Activated CD4-positive, alpha-beta T cell treated with anti-CD3 and anti-CD28 coated beads, Interleukin-2, amount 10 ng/mL, durations not matched to agents 7 days and 5 days (primary cell): ENCODE measurements at regions not wholly inside any gene's neighbourhood (a gene's known extent, or its start where the extent isn't known, plus 50 kb on each side); places are given as distances from the start of the nearest gene placed in this dataset.

Experiments
- CTCF ChIA-PET: fragments of 350-600 bp; sonication (Branson Sonifier 250); formaldehyde crosslinking; loops from one replicate; lab custom pipeline; 2021; ENCODE audit warnings: antibody characterized with exemption; lab: Charles Lee
- POLR2A ChIA-PET: fragments of 350-600 bp; sonication (Branson Sonifier 250); formaldehyde crosslinking; loops from one replicate; lab custom pipeline; 2021; ENCODE audit warnings: antibody characterized with exemption; lab: Charles Lee
- DNase-seq: peaks from one replicate; pipeline ENCODE4 v3.0.0-alpha.2; 2020
- H3K27ac Mint-ChIP-seq: one replicate; pipeline ENCODE4 v1.8.0; 2021; ENCODE audit warnings: mild to moderate bottlenecking, moderate library complexity, mixed read lengths
- H3K27me3 Mint-ChIP-seq: one replicate; pipeline ENCODE4 v1.8.0; 2021; ENCODE audit warnings: mixed read lengths
- H3K36me3 Mint-ChIP-seq: one replicate; pipeline ENCODE4 v1.8.0; 2021; ENCODE audit warnings: low read depth, mixed read lengths
- H3K4me1 Mint-ChIP-seq: one replicate; pipeline ENCODE4 v1.8.0; 2021; ENCODE audit warnings: mixed read lengths
- H3K4me3 Mint-ChIP-seq: one replicate; pipeline ENCODE4 v1.8.0; 2021; ENCODE audit warnings: mild to moderate bottlenecking, moderate library complexity, mixed read lengths
- H3K9me3 Mint-ChIP-seq: one replicate; pipeline ENCODE4 v1.8.0; 2021; ENCODE audit warnings: mixed read lengths

DNA sequence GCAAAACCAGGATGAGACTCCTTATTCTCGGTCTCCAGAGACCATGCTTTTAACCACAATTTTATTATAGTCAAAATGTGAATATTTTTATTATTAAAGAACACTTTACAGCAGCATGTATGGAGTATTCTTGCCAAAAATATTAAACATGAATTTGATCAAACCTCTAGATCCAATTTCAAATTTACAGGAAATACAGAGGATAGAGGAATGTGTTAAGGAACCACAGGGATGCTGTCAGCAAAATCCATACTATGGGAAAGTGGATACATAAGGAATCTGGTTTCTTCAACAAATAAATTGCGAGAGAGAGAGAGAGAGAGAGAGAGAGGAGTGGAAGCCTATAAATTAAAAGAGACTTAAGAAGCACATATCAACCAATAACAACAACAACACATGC lies 348.2 kb upstream of the NUDT12 start:
- no peak overlapping the region for H3K27ac Mint-ChIP-seq
- H3K27me3 Mint-ChIP-seq: no peaks in the 10 kb centered on the region
- DNase-seq: no peak
- H3K4me1 Mint-ChIP-seq: no peaks in the 10 kb centered on the region
- H3K4me3 Mint-ChIP-seq: no peak overlapping the region
- CTCF ChIA-PET: no interaction called here
- no peaks in the 10 kb centered on the region for H3K36me3 Mint-ChIP-seq
- POLR2A ChIA-PET: no interaction called here
- no peaks in the 10 kb centered on the region for H3K9me3 Mint-ChIP-seq

- DNase-seq: no peak
- no peaks in the 10 kb centered on the region for H3K27me3 Mint-ChIP-seq
- CTCF ChIA-PET: no interaction called here
- no peaks in the 10 kb centered on the region for H3K36me3 Mint-ChIP-seq
- POLR2A ChIA-PET: no interaction called here
- H3K9me3 Mint-ChIP-seq: no peaks in the 10 kb centered on the region
- H3K4me3 Mint-ChIP-seq: no peak overlapping the region
- no peaks in the 10 kb centered on the region for H3K4me1 Mint-ChIP-seq
- H3K27ac Mint-ChIP-seq: no peak overlapping the region
Measured at GRCh38 chr5:103910011-103910410, 347.4 kb upstream of the NUDT12 start.

DNA sequence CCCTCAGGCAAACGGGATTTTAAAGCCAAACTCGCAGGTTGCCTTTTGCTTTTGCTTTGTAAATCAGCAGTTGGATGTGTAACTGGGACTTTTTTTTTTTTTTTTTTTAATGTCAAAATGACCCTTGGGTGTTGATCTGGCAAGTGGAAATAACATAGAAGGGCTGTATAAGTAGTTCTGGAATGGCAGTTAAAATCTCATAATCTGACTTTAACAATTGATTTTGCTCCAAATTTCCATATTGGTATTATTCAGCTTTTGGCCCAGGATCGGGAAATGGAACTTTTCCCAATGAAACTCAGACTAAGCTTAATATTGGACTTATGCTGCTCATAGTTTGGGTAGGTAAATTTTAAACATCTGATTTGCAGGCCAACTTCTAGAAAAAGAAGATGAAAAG lies 346.8 kb upstream of the NUDT12 start:
- H3K27ac Mint-ChIP-seq: no peak overlapping the region
- H3K9me3 Mint-ChIP-seq: no peaks in the 10 kb centered on the region
- H3K4me3 Mint-ChIP-seq: no peak overlapping the region
- ChIA-PET POLR2A (no interaction called here), CTCF (no interaction called here)
- no peaks in the 10 kb centered on the region for H3K4me1 Mint-ChIP-seq
- no peaks in the 10 kb centered on the region for H3K36me3 Mint-ChIP-seq
- DNase-seq: no peak
- H3K27me3 Mint-ChIP-seq: no peaks in the 10 kb centered on the region

- DNase-seq: no peak
- H3K4me1 Mint-ChIP-seq: no peaks in the 10 kb centered on the region
- no peak overlapping the region for H3K4me3 Mint-ChIP-seq
- POLR2A ChIA-PET: no interaction called here
- H3K27me3 Mint-ChIP-seq: no peaks in the 10 kb centered on the region
- CTCF ChIA-PET: no interaction called here
- H3K36me3 Mint-ChIP-seq: no peaks in the 10 kb centered on the region
- no peaks in the 10 kb centered on the region for H3K9me3 Mint-ChIP-seq
- H3K27ac Mint-ChIP-seq: no peak overlapping the region
Measured at GRCh38 chr5:103908336-103909080, 345.9 kb upstream of the NUDT12 start.

DNA sequence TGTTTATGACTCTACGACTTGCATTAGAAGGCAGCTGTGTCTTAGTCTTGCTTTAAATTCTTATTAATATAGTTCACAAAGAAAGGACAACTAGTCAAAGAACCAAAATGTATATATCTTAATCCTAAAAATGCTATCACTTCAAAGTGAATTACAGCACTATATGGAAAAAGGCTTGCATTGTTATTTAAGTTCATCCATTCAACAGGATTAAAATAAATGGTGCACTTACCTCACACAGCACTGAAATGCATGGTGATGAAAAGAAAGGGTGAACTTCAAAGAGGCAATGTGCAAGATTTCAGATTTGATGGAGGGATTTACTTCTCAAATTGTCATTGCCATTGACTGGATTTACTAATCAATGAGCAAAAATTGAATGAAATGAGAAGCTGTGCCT lies 344.4 kb upstream of the NUDT12 start:
- H3K36me3 Mint-ChIP-seq: no peaks in the 10 kb centered on the region

GRCh38 chr5:103904651-103905050 lies 342.1 kb upstream of the NUDT12 start:
- POLR2A ChIA-PET: no interaction called here
- no peak overlapping the region for H3K27ac Mint-ChIP-seq

More for the DNA sequence above, 344.4 kb upstream of the NUDT12 start:
- no peaks in the 10 kb centered on the region for H3K4me1 Mint-ChIP-seq
- ChIA-PET CTCF (no interaction called here), POLR2A (no interaction called here)
- no peak overlapping the region for H3K27ac Mint-ChIP-seq
- no peaks in the 10 kb centered on the region for H3K27me3 Mint-ChIP-seq
- no peak for DNase-seq
- H3K4me3 Mint-ChIP-seq: no peak overlapping the region
- H3K9me3 Mint-ChIP-seq: peaks cover 2% of the 10 kb centered on the region

DNA sequence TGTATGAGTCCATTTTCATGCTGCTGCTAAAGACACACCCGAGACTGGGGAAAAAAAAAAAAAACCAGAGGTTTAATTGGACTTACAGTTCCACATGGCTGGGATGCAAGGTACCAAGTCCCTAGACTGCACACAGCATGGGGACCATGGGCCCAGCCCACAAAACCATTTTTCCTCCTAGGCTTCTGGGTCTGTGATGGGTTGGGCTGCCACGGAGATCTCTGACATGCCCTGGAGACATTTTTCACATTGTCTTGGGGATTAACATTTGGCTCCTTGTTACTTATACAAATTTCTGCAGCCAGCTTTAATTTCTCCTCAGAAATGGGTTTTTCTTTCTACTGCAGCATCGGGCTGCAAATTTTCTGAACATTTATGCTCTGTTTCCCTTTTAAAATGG lies 340.3 kb upstream of the NUDT12 start:
- ChIA-PET POLR2A (no interaction called here), CTCF (no interaction called here)
- no peak overlapping the region for H3K27ac Mint-ChIP-seq
- DNase-seq: no peak
- peaks cover 9% of the 10 kb centered on the region for H3K9me3 Mint-ChIP-seq
- H3K27me3 Mint-ChIP-seq: no peaks in the 10 kb centered on the region
- no peaks in the 10 kb centered on the region for H3K36me3 Mint-ChIP-seq
- H3K4me3 Mint-ChIP-seq: no peak overlapping the region
- no peaks in the 10 kb centered on the region for H3K4me1 Mint-ChIP-seq

More at GRCh38 chr5:103904651-103905050, 342.1 kb upstream of the NUDT12 start:
- Mint-ChIP-seq H3K4me3 (no peak overlapping the region), H3K4me1 (no peaks in the 10 kb centered on the region), H3K9me3 (peaks cover 3% of the 10 kb centered on the region), H3K27me3 (no peaks in the 10 kb centered on the region), H3K36me3 (no peaks in the 10 kb centered on the region)
- CTCF ChIA-PET: no interaction called here
- DNase-seq: no peak

GRCh38 chr5:103901885-103902284 lies 339.3 kb upstream of the NUDT12 start:
- Mint-ChIP-seq H3K4me3 (no peak overlapping the region), H3K27ac (no peak overlapping the region), H3K9me3 (peaks cover 9% of the 10 kb centered on the region), H3K27me3 (no peaks in the 10 kb centered on the region), H3K36me3 (no peaks in the 10 kb centered on the region), H3K4me1 (no peaks in the 10 kb centered on the region)
- CTCF ChIA-PET: no interaction called here
- no peak for DNase-seq
- POLR2A ChIA-PET: no interaction called here

DNA sequence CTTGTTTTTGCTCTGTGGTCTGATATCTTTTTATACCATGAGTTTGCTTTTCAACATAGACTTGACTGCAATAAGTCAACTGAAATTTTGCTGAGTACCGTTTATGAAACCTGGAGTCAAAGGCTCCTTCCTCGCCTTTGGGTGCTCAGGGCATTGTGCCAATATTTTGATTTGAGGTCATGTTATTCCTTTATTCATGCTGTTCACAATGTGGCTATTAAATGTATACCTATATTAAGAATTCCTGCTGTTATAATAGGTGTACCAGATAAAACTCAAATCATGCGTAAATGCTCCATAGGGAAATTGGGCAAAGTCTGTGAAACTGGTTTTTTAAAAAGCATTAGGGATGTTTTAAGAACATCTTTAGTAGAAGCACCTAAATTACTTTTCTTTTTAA lies 334.0 kb upstream of the NUDT12 start:
- DNase-seq: no peak
- Mint-ChIP-seq H3K4me1 (no peaks in the 10 kb centered on the region), H3K36me3 (no peaks in the 10 kb centered on the region), H3K4me3 (no peak overlapping the region), H3K27me3 (no peaks in the 10 kb centered on the region), H3K9me3 (peaks cover 7% of the 10 kb centered on the region), H3K27ac (no peak overlapping the region)
- ChIA-PET CTCF (no interaction called here), POLR2A (no interaction called here)

DNA sequence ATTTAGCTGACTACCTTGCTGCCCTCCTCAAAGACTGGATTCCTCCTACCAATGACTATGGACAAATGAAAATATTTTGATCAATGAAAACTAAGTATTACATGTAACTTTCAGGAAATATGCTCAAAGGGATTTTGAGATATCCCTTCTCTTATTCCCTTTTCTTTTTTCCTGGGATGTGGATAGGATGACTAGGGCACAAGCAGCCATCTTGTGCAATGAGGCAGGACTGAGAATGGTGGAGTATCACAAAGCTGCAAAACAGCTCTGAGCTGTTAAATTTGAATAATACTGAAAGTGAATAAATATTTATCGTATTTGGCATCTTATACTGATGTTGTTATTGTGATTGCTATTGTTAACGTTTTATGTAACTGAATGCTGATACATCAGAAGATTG lies 333.1 kb upstream of the NUDT12 start:
- H3K9me3 Mint-ChIP-seq: peaks cover 7% of the 10 kb centered on the region
- CTCF ChIA-PET: no interaction called here
- POLR2A ChIA-PET: no interaction called here
- H3K4me1 Mint-ChIP-seq: no peaks in the 10 kb centered on the region
- no peaks in the 10 kb centered on the region for H3K36me3 Mint-ChIP-seq
- DNase-seq: no peak
- H3K27me3 Mint-ChIP-seq: no peaks in the 10 kb centered on the region
- H3K4me3 Mint-ChIP-seq: no peak overlapping the region
- no peak overlapping the region for H3K27ac Mint-ChIP-seq

- ChIA-PET CTCF (no interaction called here), POLR2A (no interaction called here)
- no peaks in the 10 kb centered on the region for H3K27me3 Mint-ChIP-seq
- H3K4me3 Mint-ChIP-seq: no peak overlapping the region
- no peak overlapping the region for H3K27ac Mint-ChIP-seq
- DNase-seq: no peak
- H3K4me1 Mint-ChIP-seq: no peaks in the 10 kb centered on the region
- peaks cover 7% of the 10 kb centered on the region for H3K9me3 Mint-ChIP-seq
- no peaks in the 10 kb centered on the region for H3K36me3 Mint-ChIP-seq
Measured at GRCh38 chr5:103894882-103895281, 332.3 kb upstream of the NUDT12 start.

GRCh38 chr5:103891151-103891550 lies 328.6 kb upstream of the NUDT12 start:
- no peaks in the 10 kb centered on the region for H3K36me3 Mint-ChIP-seq
- ChIA-PET CTCF (no interaction called here), POLR2A (no interaction called here)
- DNase-seq: no peak
- no peak overlapping the region for H3K4me3 Mint-ChIP-seq
- peaks cover 2% of the 10 kb centered on the region for H3K9me3 Mint-ChIP-seq
- H3K27ac Mint-ChIP-seq: no peak overlapping the region
- H3K27me3 Mint-ChIP-seq: no peaks in the 10 kb centered on the region
- no peaks in the 10 kb centered on the region for H3K4me1 Mint-ChIP-seq

DNA sequence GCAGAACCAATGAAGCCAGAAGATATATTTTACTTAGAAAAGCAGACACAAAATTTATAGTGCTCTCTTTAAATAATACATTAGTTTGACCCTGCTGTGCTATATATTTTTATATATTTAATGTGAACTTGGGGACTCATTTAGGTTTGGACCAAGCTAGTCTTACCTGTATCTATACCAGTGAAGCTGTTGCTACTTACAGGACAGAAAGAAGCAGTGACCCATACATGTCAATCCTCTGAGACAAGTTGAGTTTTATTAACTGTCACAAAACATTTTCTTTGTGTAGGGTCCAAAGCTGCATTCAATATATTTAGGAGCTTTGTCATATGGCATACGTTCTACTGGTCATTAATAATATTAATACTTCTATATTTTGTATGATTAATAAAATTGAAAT lies 327.7 kb upstream of the NUDT12 start:
- no peak overlapping the region for H3K27ac Mint-ChIP-seq
- H3K36me3 Mint-ChIP-seq: no peaks in the 10 kb centered on the region
- H3K27me3 Mint-ChIP-seq: no peaks in the 10 kb centered on the region

GRCh38 chr5:103889500-103890209 lies 327.1 kb upstream of the NUDT12 start:
- no peak overlapping the region for H3K27ac Mint-ChIP-seq
- CTCF ChIA-PET: no interaction called here
- no peaks in the 10 kb centered on the region for H3K9me3 Mint-ChIP-seq
- DNase-seq: no peak
- H3K27me3 Mint-ChIP-seq: no peaks in the 10 kb centered on the region
- no peak overlapping the region for H3K4me3 Mint-ChIP-seq
- no peaks in the 10 kb centered on the region for H3K4me1 Mint-ChIP-seq
- H3K36me3 Mint-ChIP-seq: no peaks in the 10 kb centered on the region
- POLR2A ChIA-PET: no interaction called here

More for the DNA sequence above, 327.7 kb upstream of the NUDT12 start:
- POLR2A ChIA-PET: no interaction called here
- Mint-ChIP-seq H3K9me3 (no peaks in the 10 kb centered on the region), H3K4me1 (no peaks in the 10 kb centered on the region), H3K4me3 (no peak overlapping the region)
- no peak for DNase-seq
- CTCF ChIA-PET: no interaction called here
